ENCODE measurements at regions not wholly inside any gene's neighbourhood (a gene's known extent, or its start where the extent isn't known, plus 50 kb on each side); places are given as distances from the start of the nearest gene placed in this dataset.
A peak's percentile ranks its signal among the peaks of the same experiment; 100 is the strongest.

- Histone ChIP-seq H3K27ac (no peak overlapping the region), H3K9me3 (ENCODE audit: low read depth) (no peaks in the 10 kb centered on the region), H3K36me3 (no peaks in the 10 kb centered on the region), H3K27me3 (no peaks in the 10 kb centered on the region), H3K4me1 (ENCODE audit: low read depth) (peaks cover 8% of the 10 kb centered on the region), H3K4me3 (no peak overlapping the region)
- no peak for TF ChIP-seq CTCF (IDR thresholded peaks at IDR 0.05; ENCODE audit: low read depth, low read length)
- DNase-seq (ENCODE audit: low read depth in 1 of 2, low spot score in 1 of 2) = no peak
Measured at GRCh38 chr7:47636081-47636432, 54.1 kb upstream of the TNS3 start.

GRCh38 chr7:47635091-47636080 lies 53.5 kb upstream of the TNS3 start:
- H3K36me3 ChIP-seq = no peaks in the 10 kb centered on the region
- H3K27me3 ChIP-seq = no peaks in the 10 kb centered on the region
- H3K9me3 ChIP-seq (ENCODE audit: low read depth) = no peaks in the 10 kb centered on the region
- peak in 1 of 2 donors; percentile 42 for DNase-seq (ENCODE audit: low read depth in 1 of 2, low spot score in 1 of 2)
- H3K27ac ChIP-seq = no peak overlapping the region
- no peak overlapping the region for H3K4me3 ChIP-seq
- H3K4me1 ChIP-seq (ENCODE audit: low read depth) = peaks cover 8% of the 10 kb centered on the region
- TF ChIP-seq CTCF (IDR thresholded peaks at IDR 0.05; ENCODE audit: low read depth, low read length) = no peak

GRCh38 chr7:47634273-47634672 lies 52.4 kb upstream of the TNS3 start:
- Histone ChIP-seq H3K36me3 (no peaks in the 10 kb centered on the region), H3K4me1 (ENCODE audit: low read depth) (peaks cover 8% of the 10 kb centered on the region), H3K9me3 (ENCODE audit: low read depth) (no peaks in the 10 kb centered on the region), H3K27me3 (no peaks in the 10 kb centered on the region), H3K4me3 (no peak overlapping the region), H3K27ac (no peak overlapping the region)
- no peak for TF ChIP-seq CTCF (IDR thresholded peaks at IDR 0.05; ENCODE audit: low read depth, low read length)
- no peak for DNase-seq (ENCODE audit: low read depth in 1 of 2, low spot score in 1 of 2)

GRCh38 chr7:47633134-47633533 lies 51.2 kb upstream of the TNS3 start:
- Histone ChIP-seq H3K4me3 (no peak overlapping the region), H3K4me1 (ENCODE audit: low read depth) (peaks cover 8% of the 10 kb centered on the region), H3K27ac (no peak overlapping the region), H3K27me3 (no peaks in the 10 kb centered on the region), H3K36me3 (no peaks in the 10 kb centered on the region), H3K9me3 (ENCODE audit: low read depth) (no peaks in the 10 kb centered on the region)
- no peak for DNase-seq (ENCODE audit: low read depth in 1 of 2, low spot score in 1 of 2)
- no peak for TF ChIP-seq CTCF (IDR thresholded peaks at IDR 0.05; ENCODE audit: low read depth, low read length)
